ENCODE measurements at regions not wholly inside any gene's neighbourhood (a gene's known extent, or its start where the extent isn't known, plus 50 kb on each side); places are given as distances from the start of the nearest gene placed in this dataset.
"Not testable (repeated sequence)": the region's sequence is repeated elsewhere in the genome, so short reads cannot be mapped to it uniquely, and the experiment has no call there.

GRCh38 chr4:187500796-187501195 lies 494.8 kb upstream of the ZFP42 start:
- Histone ChIP-seq H3K27me3 (ENCODE audit: control insufficient read depth, insufficient read depth, low read length) (no peaks in the 10 kb centered on the region), H3K4me1 (ENCODE audit: control insufficient read depth, insufficient read depth, low read length) (no peaks in the 10 kb centered on the region), H3K27ac (ENCODE audit: low read length) (no peak overlapping the region), H3K9me3 (ENCODE audit: control insufficient read depth, insufficient read depth, low read length) (peaks cover 6% of the 10 kb centered on the region), H3K36me3 (ENCODE audit: control insufficient read depth, insufficient read depth, low read length) (no peaks in the 10 kb centered on the region), H3K4me3 (ENCODE audit: low read length) (no peak overlapping the region)
- Mint-ChIP-seq H3K4me3 (no peak overlapping the region), H3K27ac (no peak overlapping the region), H3K9me3 (peaks cover 18 to 28% of the 10 kb centered on the region in 2 donors), H3K27me3 (ENCODE audit: low read depth in 2 of 2) (no peaks in the 10 kb centered on the region), H3K4me1 (no peaks in the 10 kb centered on the region), H3K36me3 (peaks cover 15% of the 10 kb centered on the region)
- DNase-seq: no peak
- WGBS (ENCODE audit: insufficient coverage): 100% methylated on average over 1 of the region's 1 CpG
- ATAC-seq: no peak
- intact Hi-C loops (cut with micrococcal nuclease): no loop called here
- no peak for TF ChIP-seq CTCF (IDR thresholded peaks at IDR 0.05)

- no peaks in the 10 kb centered on the region for H3K4me1 ChIP-seq (ENCODE audit: control insufficient read depth, insufficient read depth, low read length)
- Mint-ChIP-seq H3K9me3 (peaks cover 18 to 28% of the 10 kb centered on the region in 2 donors), H3K27ac (no peak overlapping the region), H3K4me1 (no peaks in the 10 kb centered on the region), H3K4me3 (no peak overlapping the region), H3K27me3 (ENCODE audit: low read depth in 2 of 2) (no peaks in the 10 kb centered on the region), H3K36me3 (peaks cover 17% of the 10 kb centered on the region)
- intact Hi-C loops (cut with micrococcal nuclease): no loop called here
- TF ChIP-seq CTCF (IDR thresholded peaks at IDR 0.05): no peak
- no peak for DNase-seq
- no peaks in the 10 kb centered on the region for H3K27me3 ChIP-seq (ENCODE audit: control insufficient read depth, insufficient read depth, low read length)
- WGBS (ENCODE audit: insufficient coverage): 90% methylated on average over 8 of the region's 8 CpGs
- no peak overlapping the region for H3K27ac ChIP-seq (ENCODE audit: low read length)
- ATAC-seq: no peak
- H3K36me3 ChIP-seq (ENCODE audit: control insufficient read depth, insufficient read depth, low read length): no peaks in the 10 kb centered on the region
- no peak overlapping the region for H3K4me3 ChIP-seq (ENCODE audit: low read length)
- peaks cover 6% of the 10 kb centered on the region for H3K9me3 ChIP-seq (ENCODE audit: control insufficient read depth, insufficient read depth, low read length)
These were observed 493.8 kb upstream of the ZFP42 start for GRCh38 chr4:187501731-187502130.

GRCh38 chr4:187504974-187505797 lies 490.4 kb upstream of the ZFP42 start:
- Mint-ChIP-seq H3K36me3 (peaks cover 25% of the 10 kb centered on the region), H3K27ac (no peak overlapping the region), H3K4me1 (no peaks in the 10 kb centered on the region), H3K4me3 (no peak overlapping the region), H3K27me3 (ENCODE audit: low read depth in 2 of 2) (no peaks in the 10 kb centered on the region), H3K9me3 (peaks cover 19 to 29% of the 10 kb centered on the region in 2 donors)
- WGBS (ENCODE audit: insufficient coverage): 93% methylated on average over 55 of the region's 55 CpGs
- Histone ChIP-seq H3K36me3 (ENCODE audit: control insufficient read depth, insufficient read depth, low read length) (no peaks in the 10 kb centered on the region), H3K9me3 (ENCODE audit: control insufficient read depth, insufficient read depth, low read length) (peaks cover 2% of the 10 kb centered on the region), H3K27ac (ENCODE audit: low read length) (no peak overlapping the region), H3K27me3 (ENCODE audit: control insufficient read depth, insufficient read depth, low read length) (no peaks in the 10 kb centered on the region), H3K4me1 (ENCODE audit: control insufficient read depth, insufficient read depth, low read length) (no peaks in the 10 kb centered on the region), H3K4me3 (ENCODE audit: low read length) (no peak overlapping the region)
- ATAC-seq (no peak), DNase-seq (no peak)
- intact Hi-C loops (cut with micrococcal nuclease): no loop called here
- no peak for TF ChIP-seq CTCF (IDR thresholded peaks at IDR 0.05)

- H3K9me3 ChIP-seq (ENCODE audit: control insufficient read depth, insufficient read depth, low read length); H3K4me3 Mint-ChIP-seq; ATAC-seq; intact Hi-C loops (cut with micrococcal nuclease); DNase-seq; H3K4me1 Mint-ChIP-seq; H3K27me3 ChIP-seq (ENCODE audit: control insufficient read depth, insufficient read depth, low read length); H3K27me3 Mint-ChIP-seq (ENCODE audit: low read depth in 2 of 2); H3K27ac ChIP-seq (ENCODE audit: low read length); H3K27ac Mint-ChIP-seq; H3K36me3 ChIP-seq (ENCODE audit: control insufficient read depth, insufficient read depth, low read length); H3K4me3 ChIP-seq (ENCODE audit: low read length); H3K4me1 ChIP-seq (ENCODE audit: control insufficient read depth, insufficient read depth, low read length): not testable (repeated sequence)
- peaks cover 25% of the 10 kb centered on the region for H3K36me3 Mint-ChIP-seq
- H3K9me3 Mint-ChIP-seq: peaks cover 17 to 29% of the 10 kb centered on the region in 2 donors
- 97% methylated on average over 17 of the region's 23 CpGs for WGBS (ENCODE audit: insufficient coverage)
These were observed 489.8 kb upstream of the ZFP42 start for GRCh38 chr4:187505798-187506141.
